Sciatic nerve (tissue), 2 donors: ENCODE measurements at regions not wholly inside any gene's neighbourhood (a gene's known extent, or its start where the extent isn't known, plus 50 kb on each side); places are given as distances from the start of the nearest gene placed in this dataset.
"Not testable (repeated sequence)": the region's sequence is repeated elsewhere in the genome, so short reads cannot be mapped to it uniquely, and the experiment has no call there.

Experiments
- ATAC-seq: fragments of 200-7000 bp; cut with Tn5 transposase; one replicate; pipeline ENCODE4 v1.9.1; 2020; ENCODE audit warnings: mild to moderate bottlenecking, moderate library complexity
- DNase-seq: peaks from one replicate; pipeline ENCODE4 v3.0.0-alpha.2; 2020; ENCODE audit warnings: low spot score
- intact Hi-C: fragments of 100-400 bp; cut with DNase I; formaldehyde crosslinking; loops from one replicate; pipeline ENCODE4 v1.14.2; 2022
- donor health status: DM: no; HTN: no; CAD: no.
- donor health status: DM: no; HTN: no; CAD: no.

DNA sequence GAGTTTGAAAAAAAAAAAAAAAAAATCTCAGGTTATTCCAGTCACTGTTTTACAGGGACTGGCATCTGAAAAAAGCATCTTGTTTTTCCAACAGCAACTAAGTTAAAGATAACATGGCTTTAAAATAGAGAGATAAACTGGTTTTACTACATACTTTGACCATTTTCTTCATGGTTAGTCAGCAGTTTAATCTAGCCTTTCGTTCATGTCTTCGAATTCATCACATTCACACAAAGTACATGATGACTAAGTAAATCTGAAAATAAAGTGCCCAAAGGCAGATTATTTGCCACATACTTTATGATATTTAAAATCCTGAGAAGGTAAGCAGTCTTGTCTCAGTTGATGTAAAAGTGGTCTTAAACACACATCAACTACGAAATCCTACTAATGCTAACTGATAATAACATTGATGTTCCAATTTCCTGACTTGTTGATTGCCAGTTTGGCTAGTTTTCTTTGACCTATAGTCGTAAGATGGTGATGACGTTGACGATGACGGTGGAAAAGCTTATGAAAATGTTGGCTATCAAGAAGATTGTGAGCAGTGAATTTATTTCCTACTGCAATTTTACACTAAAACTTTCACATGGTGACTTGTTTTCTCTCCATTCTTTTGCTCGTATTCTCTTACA lies 540.5 kb upstream of the BOD1L1 start:
- ATAC-seq = no peak
- intact Hi-C loops = no loop called here

DNA sequence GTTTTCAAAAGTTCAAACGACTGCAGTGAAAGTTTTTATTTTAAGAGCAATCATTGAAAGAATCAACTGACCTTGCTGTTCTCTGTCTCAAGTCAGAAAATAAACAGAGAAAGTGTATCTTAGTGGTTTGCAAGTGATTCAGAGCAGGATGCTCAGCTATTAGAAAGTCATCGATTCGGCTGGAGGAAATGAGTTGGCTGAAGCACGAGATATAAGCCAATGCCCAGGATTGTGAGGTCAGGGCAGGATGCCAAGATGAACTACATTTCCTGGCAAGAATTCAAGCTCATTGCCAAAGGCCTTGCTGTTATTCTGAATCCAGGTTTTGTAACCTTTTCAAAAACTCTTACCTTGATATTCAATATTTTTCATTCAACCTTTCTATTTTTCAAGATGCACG lies 541.4 kb upstream of the BOD1L1 start:
- ATAC-seq = no peak
- intact Hi-C loops = no loop called here
- peak; percentile 68 for DNase-seq

More for the DNA sequence above, 540.5 kb upstream of the BOD1L1 start:
- no peak for DNase-seq

DNA sequence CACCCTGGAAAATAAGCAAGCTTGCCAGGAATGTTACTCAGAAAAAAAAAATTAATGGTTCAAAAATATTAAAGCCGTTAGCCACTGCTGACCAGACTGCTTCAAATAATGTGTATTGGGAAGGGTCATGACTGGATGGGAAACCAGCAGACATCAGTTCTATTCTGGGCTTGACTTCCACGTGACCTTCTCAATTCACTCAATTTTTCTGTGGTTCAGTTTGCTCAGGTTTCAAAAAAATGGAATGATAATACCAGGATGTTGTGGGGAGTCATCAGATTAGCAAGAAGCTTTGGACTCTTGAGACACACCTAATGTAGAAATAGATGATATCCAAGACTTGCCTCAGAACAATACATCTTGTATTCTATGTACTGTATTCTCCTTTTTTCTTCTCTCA lies 541.9 kb upstream of the BOD1L1 start:
- intact Hi-C loops = no loop called here
- DNase-seq (no peak), ATAC-seq (no peak)

DNA sequence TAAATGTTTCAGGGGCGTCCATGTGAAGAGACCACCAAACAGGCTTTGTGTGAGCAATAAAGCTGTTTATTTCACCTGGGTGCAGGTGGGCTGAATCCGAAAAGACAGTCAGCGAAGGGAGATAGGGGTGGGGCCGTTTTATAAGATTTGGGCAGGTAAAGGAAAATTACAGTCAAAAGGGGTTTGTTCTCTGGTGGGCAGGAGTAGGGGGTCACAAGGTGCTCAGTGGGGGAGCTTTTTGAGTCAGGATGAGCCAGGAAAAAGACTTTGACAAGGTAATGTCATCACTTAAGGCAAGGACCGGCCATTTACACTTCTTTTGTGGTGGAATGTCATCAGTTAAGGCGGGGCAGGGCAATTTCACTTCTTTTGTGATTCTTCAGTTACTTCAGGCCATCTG lies 542.4 kb upstream of the BOD1L1 start:
- ATAC-seq, DNase-seq, intact Hi-C loops: not testable (repeated sequence)

DNA sequence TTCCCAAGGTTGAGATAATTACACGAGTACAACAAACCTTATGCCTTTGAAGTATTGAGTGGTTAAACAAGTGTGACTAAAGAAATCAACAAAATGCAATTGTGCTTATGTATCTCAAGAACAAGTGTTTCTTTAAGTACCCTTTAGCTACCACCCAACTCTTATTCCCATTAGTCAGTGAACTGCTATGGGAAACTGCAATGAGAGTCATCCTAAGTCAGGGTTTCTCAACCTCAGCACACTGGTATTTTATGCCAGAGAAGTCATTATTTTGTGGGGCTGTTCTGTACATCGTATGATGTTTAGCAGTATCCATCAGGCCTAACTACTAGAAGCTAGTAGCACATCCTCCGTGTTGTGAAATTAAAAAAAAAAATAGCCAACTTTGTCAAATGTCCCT lies 549.1 kb upstream of the BOD1L1 start:
- intact Hi-C loops = no loop called here
- ATAC-seq = no peak
- no peak for DNase-seq

DNA sequence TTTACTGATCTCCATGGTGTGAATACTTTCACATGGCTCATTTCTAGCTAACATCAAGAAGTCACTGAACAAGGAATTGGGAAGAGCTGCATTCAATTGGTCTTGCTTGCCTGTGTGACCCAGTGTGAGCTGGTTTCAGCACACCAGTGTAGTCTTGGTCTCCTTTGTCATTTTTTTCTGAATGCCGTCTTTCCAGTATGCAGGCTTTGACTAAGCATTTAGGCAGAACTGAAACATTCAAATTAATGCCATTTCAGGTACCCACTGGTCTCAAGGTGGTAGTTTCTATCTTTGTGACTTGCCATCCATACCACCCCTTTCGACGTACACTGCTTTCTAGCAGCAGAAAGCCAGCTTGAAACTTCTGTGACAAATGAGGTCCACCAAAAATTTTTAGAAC lies 550.5 kb upstream of the BOD1L1 start:
- ATAC-seq = no peak
- no peak for DNase-seq
- intact Hi-C loops = no loop called here

DNA sequence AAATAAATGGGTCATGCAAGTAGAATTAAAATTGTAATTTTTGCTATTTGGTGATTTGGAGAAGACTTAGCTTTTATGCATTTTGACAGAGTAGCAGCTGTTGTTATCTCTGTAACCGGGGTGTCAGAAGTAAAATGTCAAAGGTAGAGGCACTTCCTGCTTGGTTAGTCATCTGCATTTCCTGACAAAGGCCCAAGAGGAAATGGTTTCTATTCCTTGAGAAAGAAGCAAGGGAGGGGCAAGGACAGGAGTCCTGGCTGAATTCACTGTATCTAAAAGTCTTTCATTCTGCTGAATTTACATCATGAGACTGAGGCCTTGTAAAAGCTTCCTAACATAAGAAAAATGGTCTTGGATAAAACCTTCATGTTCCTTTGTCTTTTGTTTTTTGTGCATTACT lies 550.9 kb upstream of the BOD1L1 start:
- no peak for ATAC-seq
- intact Hi-C loops = no loop called here
- DNase-seq = no peak

DNA sequence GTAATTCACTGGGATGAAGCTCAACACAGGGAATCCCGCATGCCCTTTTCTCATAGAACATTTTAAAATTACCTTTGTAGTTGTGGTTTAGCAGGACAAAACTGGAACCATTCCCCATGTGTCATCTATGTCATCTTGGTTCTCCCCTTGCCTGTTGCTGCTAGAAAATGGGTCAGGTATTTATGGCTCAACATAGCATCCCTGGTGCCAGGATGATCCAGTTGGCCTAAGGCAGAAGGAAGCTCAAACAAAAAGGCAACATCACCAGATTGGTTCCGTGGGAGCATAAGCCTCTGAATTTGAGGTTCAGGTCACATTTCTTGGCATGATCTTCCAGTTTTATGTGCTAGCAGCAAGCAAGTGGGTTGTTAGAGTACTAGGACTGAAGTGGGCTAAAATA lies 552.6 kb upstream of the BOD1L1 start:
- DNase-seq = no peak
- intact Hi-C loops = loop anchor here (5.0 kb wide), 1 partner anchor 1807 kb away; no protein-coding TSS in a partner anchor
- no peak for ATAC-seq

DNA sequence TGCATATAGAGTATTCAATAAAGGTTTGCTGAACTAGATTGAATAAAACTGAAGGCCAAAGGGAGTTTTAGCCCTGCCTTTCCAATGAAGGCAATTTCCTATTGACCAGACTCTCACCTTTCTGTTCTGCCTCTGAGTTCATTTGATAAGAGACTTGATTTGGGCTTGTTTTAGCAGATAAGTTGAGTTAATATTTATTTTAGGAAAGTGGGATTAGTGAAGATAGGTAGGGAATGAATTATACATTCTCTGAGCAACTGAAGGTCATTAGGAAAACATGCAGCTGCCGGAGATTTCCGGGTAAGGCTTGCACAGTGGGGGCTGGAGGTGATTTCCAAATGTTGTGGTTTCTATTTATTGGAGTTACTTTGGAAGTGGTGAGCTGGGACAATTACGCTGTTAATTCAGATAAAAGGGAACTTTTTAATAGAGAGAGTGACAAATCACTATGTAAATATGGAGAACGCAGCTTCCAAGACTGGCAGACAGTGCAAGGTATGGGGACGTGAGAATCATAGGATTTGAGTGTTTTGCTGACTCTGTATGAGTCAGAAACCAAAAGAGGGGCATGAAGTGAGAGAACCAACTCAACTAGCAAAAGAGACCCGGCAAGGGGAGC lies 553.6 kb upstream of the BOD1L1 start:
- intact Hi-C loops = loop anchor here (5.0 kb wide), 1 partner anchor 1806 kb away; no protein-coding TSS in a partner anchor
- ATAC-seq = no peak
- no peak for DNase-seq

DNA sequence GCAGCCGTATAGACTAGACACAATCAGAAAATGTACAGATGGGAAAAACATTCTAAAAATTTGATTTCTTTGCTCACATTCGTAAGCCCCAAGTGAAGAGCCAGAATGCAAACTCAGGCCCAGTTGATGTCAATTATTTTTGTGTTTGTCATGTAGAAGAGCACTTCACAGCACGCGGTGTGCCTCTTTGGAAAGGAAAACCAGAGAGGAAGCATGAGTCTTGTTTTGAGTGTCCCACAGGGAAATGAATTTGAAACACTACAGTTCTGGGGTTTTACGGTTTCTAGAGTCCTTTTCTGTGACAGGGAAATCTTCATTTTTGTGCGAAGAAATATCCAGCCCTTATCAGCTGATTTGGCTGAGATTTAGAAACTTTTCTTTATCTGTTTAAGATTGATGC lies 554.6 kb upstream of the BOD1L1 start:
- ATAC-seq (no peak), DNase-seq (no peak)
- intact Hi-C loops = loop anchor here (5.0 kb wide), 1 partner anchor 1805 kb away; no protein-coding TSS in a partner anchor

DNA sequence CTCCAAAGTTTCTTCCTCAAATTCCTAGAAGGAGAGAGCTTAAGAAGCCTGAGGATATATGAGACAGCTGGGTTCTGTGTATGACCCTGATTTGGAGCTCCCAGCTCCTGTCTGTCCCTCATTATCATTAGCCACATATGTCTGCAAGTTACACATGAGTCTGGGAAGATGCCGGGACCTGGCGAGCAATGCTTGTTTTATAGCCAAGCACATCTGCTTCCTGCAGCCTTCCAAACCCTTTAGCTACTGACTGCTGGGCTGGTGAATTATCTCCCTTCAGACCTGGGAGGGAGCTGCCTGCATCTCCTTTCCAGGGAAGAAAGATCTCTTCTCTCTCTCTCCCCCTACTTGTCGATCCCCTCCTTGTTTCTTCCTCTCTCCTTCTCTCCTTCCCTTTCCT lies 556.7 kb upstream of the BOD1L1 start:
- ATAC-seq (no peak), DNase-seq (no peak)
- intact Hi-C loops = loop anchor here (5.0 kb wide), 1 partner anchor 1803 kb away; no protein-coding TSS in a partner anchor

DNA sequence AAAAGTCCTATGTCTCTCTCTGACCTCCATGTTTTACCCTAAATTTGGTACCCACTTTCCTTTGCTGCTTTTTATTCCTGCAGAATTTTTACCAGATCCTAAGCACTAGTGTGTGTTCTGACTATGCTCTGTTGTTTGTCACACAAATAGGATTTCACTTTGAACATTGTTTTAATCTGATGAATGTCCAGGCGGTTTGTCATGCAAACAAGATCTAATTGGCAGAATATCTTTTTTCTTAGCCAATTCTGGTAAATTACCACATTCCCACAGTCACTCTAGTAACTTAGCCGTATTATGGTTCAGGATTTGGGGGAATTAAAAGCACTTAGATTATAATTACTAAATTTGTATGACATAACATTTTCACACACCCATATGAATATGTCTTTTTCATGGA lies 557.2 kb upstream of the BOD1L1 start:
- intact Hi-C loops = loop anchor here (5.0 kb wide), 1 partner anchor 1803 kb away; no protein-coding TSS in a partner anchor
- no peak for ATAC-seq
- DNase-seq = no peak

DNA sequence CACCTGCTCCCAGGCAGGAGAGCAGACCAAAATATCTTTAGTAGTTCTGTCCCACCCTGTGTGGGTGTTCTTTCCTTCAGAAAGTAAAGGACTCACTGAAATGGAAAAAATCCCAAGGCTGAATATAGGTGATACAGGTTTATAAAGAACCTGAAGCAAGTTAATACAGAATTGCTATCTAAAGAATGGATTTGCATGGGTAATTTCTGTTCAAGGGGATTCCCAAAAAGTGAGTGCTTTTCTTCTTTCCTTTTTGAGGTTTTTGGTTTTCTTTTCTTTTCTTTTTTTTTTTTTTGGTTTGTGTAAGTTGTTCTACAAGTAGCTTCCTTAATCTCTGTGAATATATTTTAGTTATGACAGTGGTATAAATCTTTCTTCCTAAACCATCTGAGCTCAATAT lies 560.7 kb upstream of the BOD1L1 start:
- DNase-seq = no peak
- ATAC-seq = no peak
- intact Hi-C loops = no loop called here

DNA sequence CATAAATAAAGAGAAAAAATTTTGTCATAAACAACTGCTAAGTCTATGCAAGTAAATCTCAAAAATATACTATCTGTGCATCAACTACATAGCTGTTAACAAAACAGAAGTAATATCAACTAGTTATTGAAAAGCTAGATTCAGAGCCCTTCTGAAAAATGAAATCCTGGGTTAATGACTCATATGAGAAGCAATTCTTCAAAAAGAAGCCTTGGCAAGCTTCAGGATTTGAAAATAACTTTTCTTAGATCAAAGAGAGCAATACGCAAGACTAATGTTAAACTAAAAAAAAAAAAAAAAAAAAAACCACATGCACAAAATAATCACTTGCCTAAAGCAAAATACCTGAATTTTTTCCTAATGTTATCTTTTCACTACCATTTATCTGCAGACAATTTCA lies 566.1 kb upstream of the BOD1L1 start:
- intact Hi-C loops = no loop called here
- DNase-seq (no peak), ATAC-seq (no peak)

DNA sequence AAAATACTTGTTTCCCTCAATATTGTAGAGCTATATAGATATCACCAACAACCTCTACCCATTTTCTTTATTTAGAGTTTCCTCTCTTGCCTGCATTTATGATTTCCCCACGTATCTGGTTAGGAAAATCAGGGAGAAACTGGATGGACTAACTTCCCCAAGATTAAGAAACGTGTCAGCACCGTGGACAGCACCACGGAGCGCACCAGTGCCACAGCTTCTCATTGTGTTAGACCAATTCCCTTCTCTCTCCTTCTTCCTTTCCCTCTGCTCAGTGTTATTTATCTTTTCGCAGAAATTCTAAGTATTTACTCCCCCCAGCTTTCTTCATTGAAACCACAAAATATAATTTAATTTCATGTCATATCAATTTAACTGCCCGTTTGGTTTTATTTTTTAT lies 568.6 kb upstream of the BOD1L1 start:
- peak; percentile 62 for DNase-seq
- ATAC-seq = no peak
- intact Hi-C loops = no loop called here

DNA sequence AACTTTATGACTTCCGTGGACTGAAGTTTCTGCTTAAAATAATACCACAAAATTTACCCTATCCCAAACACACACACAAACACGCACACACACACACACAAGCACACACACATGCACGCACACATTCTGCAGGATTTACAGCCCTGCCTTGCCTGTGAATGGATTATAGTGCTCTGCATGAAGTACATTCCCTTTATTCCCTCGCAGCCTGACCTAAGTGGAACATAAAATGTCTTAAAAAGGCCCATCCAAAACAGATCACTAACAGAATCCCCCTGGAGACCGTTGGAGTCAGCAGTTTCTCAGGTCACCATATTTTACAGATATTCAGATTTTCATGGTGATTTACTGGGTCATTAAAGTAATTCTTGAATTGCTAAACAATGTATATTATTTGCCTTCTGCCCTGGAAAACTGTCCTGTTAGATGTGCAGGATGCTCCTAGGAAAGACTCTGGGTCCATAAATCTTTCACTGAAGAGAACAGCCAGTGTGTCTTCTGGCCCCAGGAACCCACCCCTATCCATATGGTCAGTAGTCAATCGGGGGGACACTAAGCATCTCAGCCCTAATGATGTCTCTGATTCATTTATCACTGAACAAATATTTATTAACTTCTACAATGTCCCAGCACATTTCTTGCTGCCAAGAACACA lies 587.7 kb upstream of the BOD1L1 start:
- DNase-seq (no peak), ATAC-seq (no peak)
- intact Hi-C loops = no loop called here

DNA sequence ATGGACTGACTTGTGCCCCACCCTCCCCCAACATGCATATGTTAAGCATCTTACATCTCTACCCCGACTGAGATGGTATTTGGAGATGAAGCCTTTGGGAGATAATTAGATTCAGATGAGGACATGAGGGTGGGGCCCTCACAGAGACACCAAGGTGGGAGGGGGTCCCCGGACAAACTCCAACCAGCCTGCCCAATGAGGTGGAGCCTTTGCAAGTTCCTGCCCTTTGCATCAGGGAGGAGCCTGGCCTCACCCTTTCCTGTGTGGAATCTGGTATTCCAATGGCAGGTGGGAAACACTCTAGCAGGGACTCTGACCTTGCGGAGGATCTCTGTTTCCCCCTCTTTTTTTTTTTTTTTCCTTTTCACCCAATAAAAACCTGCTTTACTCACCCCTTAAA lies 589.9 kb upstream of the BOD1L1 start:
- ATAC-seq (no peak), DNase-seq (no peak)
- intact Hi-C loops = no loop called here

DNA sequence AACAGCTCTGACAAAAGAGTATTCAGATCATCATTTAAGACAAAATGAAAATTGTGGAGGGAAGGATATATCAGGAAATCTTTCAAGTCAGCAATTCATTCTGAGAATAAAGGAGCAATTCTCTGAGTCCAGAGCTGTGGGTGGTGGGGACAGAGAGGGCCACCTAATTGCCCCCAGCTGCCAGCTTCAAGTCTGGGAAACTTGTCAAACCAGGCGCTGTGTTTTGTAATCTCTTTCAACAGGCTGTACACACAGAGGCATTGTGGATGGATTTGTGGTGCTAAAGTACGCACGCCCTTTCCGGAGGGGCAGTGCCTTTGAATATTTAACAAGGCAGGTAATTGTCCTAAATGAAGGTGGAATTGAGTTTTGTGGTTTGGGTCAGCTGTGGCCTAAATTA lies 591.1 kb upstream of the BOD1L1 start:
- no peak for DNase-seq
- ATAC-seq = peak; percentile 61
- intact Hi-C loops = no loop called here

DNA sequence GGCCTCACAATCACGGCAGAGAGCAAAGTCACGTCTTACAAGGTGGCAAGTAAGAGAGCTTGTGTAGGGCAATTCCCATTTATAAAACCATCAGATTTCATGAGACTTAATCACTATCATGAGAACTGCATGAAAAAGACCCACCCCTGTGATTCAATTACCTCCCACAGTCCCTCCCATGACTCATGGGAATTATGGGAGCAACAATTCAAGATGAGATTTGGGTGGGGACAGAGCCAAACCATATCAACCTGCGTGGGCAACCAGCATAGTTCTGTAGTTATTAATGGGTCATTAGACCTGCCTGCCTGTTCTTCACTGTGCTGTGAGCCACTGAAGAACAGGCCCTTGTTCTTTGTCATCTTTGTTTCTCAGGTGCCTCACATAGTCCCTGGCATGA lies 593.7 kb upstream of the BOD1L1 start:
- no peak for ATAC-seq

DNA sequence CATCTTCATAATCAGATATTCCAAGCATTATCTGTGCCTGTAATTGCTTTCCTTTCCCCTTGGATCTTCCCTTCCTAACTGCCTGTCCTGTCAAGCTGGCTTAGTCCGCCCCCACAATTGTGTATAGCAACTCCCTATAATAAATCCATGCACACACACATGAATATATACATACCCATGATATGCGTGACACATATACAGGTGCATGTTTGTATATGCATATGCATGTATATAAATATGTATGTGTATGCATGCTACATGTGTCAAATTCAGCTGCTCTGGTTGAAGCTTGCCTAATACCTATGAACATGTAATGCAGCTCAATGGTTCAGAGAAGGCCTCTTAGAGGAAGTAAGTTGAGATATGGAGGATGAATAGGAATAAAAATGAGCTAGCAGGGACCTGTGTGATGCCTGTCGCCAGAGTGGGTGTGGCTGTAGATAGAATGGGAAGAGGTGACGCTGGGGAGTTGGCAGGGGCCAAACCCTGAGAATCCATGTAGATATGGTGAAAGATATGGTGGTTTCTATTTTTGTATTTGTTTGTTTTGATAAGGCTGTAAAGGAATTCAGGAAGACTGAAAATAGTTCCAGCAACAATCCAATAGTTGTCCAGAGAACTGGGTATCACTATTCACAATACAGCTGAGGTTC lies 595.0 kb upstream of the BOD1L1 start:
- intact Hi-C loops = no loop called here
- DNase-seq (no peak), ATAC-seq (no peak)

More for the DNA sequence above, 593.7 kb upstream of the BOD1L1 start:
- intact Hi-C loops = no loop called here
- no peak for DNase-seq
